ENCODE measurements at regions not wholly inside any gene's neighbourhood (a gene's known extent, or its start where the extent isn't known, plus 50 kb on each side); places are given as distances from the start of the nearest gene placed in this dataset.

DNA sequence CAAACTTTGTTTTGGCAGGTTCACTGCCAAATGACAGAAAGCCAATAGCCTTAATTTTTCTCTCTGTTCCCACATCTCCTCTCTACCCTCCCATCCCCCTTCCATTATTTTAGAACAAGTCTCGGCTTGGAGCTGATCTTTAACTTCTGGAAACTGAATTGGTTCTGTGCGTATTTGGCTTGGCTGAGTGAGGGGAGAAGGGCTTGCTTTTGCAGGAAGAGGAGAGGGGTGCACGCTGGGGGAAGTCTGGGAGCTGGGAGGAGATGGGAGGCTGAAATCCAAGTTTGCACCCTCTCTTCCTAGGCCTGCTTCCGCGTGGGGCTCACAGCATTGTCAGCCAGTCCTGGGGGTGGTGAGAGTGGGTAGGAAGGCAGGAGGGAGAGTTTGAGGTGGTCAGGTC is 176.1 kb upstream of the SPRED2 start:
- TF ChIP-seq, protein P1, sequence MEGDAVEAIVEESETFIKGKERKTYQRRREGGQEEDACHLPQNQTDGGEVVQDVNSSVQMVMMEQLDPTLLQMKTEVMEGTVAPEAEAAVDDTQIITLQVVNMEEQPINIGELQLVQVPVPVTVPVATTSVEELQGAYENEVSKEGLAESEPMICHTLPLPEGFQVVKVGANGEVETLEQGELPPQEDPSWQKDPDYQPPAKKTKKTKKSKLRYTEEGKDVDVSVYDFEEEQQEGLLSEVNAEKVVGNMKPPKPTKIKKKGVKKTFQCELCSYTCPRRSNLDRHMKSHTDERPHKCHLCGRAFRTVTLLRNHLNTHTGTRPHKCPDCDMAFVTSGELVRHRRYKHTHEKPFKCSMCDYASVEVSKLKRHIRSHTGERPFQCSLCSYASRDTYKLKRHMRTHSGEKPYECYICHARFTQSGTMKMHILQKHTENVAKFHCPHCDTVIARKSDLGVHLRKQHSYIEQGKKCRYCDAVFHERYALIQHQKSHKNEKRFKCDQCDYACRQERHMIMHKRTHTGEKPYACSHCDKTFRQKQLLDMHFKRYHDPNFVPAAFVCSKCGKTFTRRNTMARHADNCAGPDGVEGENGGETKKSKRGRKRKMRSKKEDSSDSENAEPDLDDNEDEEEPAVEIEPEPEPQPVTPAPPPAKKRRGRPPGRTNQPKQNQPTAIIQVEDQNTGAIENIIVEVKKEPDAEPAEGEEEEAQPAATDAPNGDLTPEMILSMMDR (IDR thresholded peaks at IDR 0.05), result no peak
- no peak for TF ChIP-seq ZFX (IDR thresholded peaks at IDR 0.05; ENCODE audit: borderline replicate concordance)
